ENCODE measurements at regions not wholly inside any gene's neighbourhood (a gene's known extent, or its start where the extent isn't known, plus 50 kb on each side); places are given as distances from the start of the nearest gene placed in this dataset.
"Not testable (repeated sequence)": the region's sequence is repeated elsewhere in the genome, so short reads cannot be mapped to it uniquely, and the experiment has no call there.

- not testable (repeated sequence) for TF ChIP-seq CTCF (IDR thresholded peaks at IDR 0.05); POLR2A (IDR thresholded peaks at IDR 0.05; ENCODE audit: low read depth); POLR2AphosphoS5 (IDR thresholded peaks at IDR 0.05)
These were observed 1521.3 kb upstream of the TPTE start for GRCh38 chr21:9000132-9000531.

Data from esophagus muscularis mucosa (tissue), 3 donors.